A673 (cell line): ENCODE measurements at regions not wholly inside any gene's neighbourhood (a gene's known extent, or its start where the extent isn't known, plus 50 kb on each side); places are given as distances from the start of the nearest gene placed in this dataset.

Source experiments
- CTCF ChIP-seq: fragments of 300-800, 200-600 bp; sonication (generic); conservative IDR thresholded peaks from 2 replicates; pipeline ENCODE4 v1.5.1; 2017; ENCODE audit warnings: low read depth, mild to moderate bottlenecking, antibody characterized with exemption, low read length, moderate library complexity, mixed read lengths
- EZH2 ChIP-seq: fragments of 200-600 bp; sonication (generic); IDR thresholded peaks from 2 replicates; pipeline ENCODE4 v1.6.1; 2017; ENCODE audit warnings: borderline replicate concordance, low read depth, mild to moderate bottlenecking, mixed read lengths, antibody characterized with exemption, low read length; ENCODE audit not compliant: poor library complexity, severe bottlenecking

DNA sequence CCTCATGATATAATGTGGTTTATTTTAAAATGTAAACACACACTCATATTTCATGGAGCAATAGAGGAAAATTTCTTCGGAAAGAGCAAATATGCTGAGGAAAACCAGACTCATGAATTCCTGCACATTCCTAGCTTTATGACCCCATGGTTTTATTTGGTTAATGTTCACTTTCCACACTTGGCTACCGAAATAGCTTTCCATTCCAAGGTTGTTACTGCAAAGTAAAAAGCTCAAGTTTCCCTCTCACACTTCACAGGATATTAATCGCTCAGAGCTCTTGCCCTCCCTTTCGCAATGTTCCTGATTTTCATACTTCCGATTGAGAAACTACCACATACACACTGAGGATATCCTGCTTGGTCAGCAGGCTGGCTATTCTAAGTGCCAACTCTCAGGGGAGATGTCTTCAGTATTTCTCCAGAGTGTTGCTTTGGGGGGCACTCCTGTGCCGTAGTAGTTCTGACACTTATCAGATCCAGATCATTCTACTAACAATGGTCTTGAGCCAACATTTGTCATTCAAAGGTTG, 77.5 kb upstream of the STEAP1B start:
- no peak for TF ChIP-seq CTCF
- no peak for TF ChIP-seq EZH2
